ENCODE measurements at regions not wholly inside any gene's neighbourhood (a gene's known extent, or its start where the extent isn't known, plus 50 kb on each side); places are given as distances from the start of the nearest gene placed in this dataset.
"Not testable (repeated sequence)": the region's sequence is repeated elsewhere in the genome, so short reads cannot be mapped to it uniquely, and the experiment has no call there.

GRCh38 chr3:159447841-159448240, 540.8 kb upstream of the IL12A start:
- peak in 1 of 2 donors; percentile 30 for DNase-seq (ENCODE audit: low read depth in 2 of 2)

- DNase-seq (ENCODE audit: low read depth in 2 of 2), result no peak
Measured at GRCh38 chr3:159448902-159449301, 539.7 kb upstream of the IL12A start.

- no peak for DNase-seq (ENCODE audit: low read depth in 2 of 2)
Measured at GRCh38 chr3:159451067-159451466, 537.6 kb upstream of the IL12A start.

GRCh38 chr3:159451482-159451881, 537.2 kb upstream of the IL12A start:
- DNase-seq (ENCODE audit: low read depth in 2 of 2), result no peak

GRCh38 chr3:159453036-159453435, 535.6 kb upstream of the IL12A start:
- no peak for DNase-seq (ENCODE audit: low read depth in 2 of 2)

- DNase-seq (ENCODE audit: low read depth in 2 of 2), result no peak
Measured at GRCh38 chr3:159453945-159454344, 534.7 kb upstream of the IL12A start.

- DNase-seq (ENCODE audit: low read depth in 2 of 2), result no peak
Measured at GRCh38 chr3:159455741-159456181, 532.9 kb upstream of the IL12A start.

- peak in 1 of 2 donors; percentile 18 for DNase-seq (ENCODE audit: low read depth in 2 of 2)
Measured at GRCh38 chr3:159458010-159458409, 530.6 kb upstream of the IL12A start.

- no peak for DNase-seq (ENCODE audit: low read depth in 2 of 2)
Measured at GRCh38 chr3:159458982-159459381, 529.7 kb upstream of the IL12A start.

GRCh38 chr3:159472611-159473010, 516.0 kb upstream of the IL12A start:
- no peak for DNase-seq (ENCODE audit: low read depth in 2 of 2)

GRCh38 chr3:159473206-159473605, 515.4 kb upstream of the IL12A start:
- no peak for DNase-seq (ENCODE audit: low read depth in 2 of 2)

- no peak for DNase-seq (ENCODE audit: low read depth in 2 of 2)
Measured at GRCh38 chr3:159480046-159480445, 508.6 kb upstream of the IL12A start.

- no peak for DNase-seq (ENCODE audit: low read depth in 2 of 2)
Measured at GRCh38 chr3:159482241-159482993, 506.2 kb upstream of the IL12A start.

GRCh38 chr3:159482994-159483367, 505.7 kb upstream of the IL12A start:
- DNase-seq (ENCODE audit: low read depth in 2 of 2), result no peak

GRCh38 chr3:159486580-159486979, 502.1 kb upstream of the IL12A start:
- DNase-seq (ENCODE audit: low read depth in 2 of 2), result peak in 1 of 2 donors; percentile 2

GRCh38 chr3:159487304-159487703, 501.3 kb upstream of the IL12A start:
- DNase-seq (ENCODE audit: low read depth in 2 of 2), result no peak

GRCh38 chr3:159488602-159489001, 500.0 kb upstream of the IL12A start:
- DNase-seq (ENCODE audit: low read depth in 2 of 2), result no peak

- no peak for DNase-seq (ENCODE audit: low read depth in 2 of 2)
Measured at GRCh38 chr3:159497361-159497760, 491.3 kb upstream of the IL12A start.

- no peak for DNase-seq (ENCODE audit: low read depth in 2 of 2)
Measured at GRCh38 chr3:159499031-159499793, 489.4 kb upstream of the IL12A start.

- no peak for DNase-seq (ENCODE audit: low read depth in 2 of 2)
Measured at GRCh38 chr3:159501029-159501428, 487.6 kb upstream of the IL12A start.

GRCh38 chr3:159502986-159503385, 485.6 kb upstream of the IL12A start:
- no peak for DNase-seq (ENCODE audit: low read depth in 2 of 2)

GRCh38 chr3:159510988-159511387, 477.6 kb upstream of the IL12A start:
- not testable (repeated sequence) for DNase-seq (ENCODE audit: low read depth in 2 of 2)

GRCh38 chr3:159513444-159513843, 475.2 kb upstream of the IL12A start:
- no peak for DNase-seq (ENCODE audit: low read depth in 2 of 2)
